Nephron progenitor cell (in vitro differentiated cells): ENCODE measurements at regions not wholly inside any gene's neighbourhood (a gene's known extent, or its start where the extent isn't known, plus 50 kb on each side); places are given as distances from the start of the nearest gene placed in this dataset.
"Not testable (repeated sequence)": the region's sequence is repeated elsewhere in the genome, so short reads cannot be mapped to it uniquely, and the experiment has no call there.

Source experiments
- DNase-seq: peaks from one replicate; pipeline ENCODE4 v3.0.0; 2021
- H3K27ac Mint-ChIP-seq: 2 replicates; pipeline ENCODE4 v1.8.0; 2021; ENCODE audit warnings: mild to moderate bottlenecking, moderate library complexity, mixed read lengths
- H3K27me3 Mint-ChIP-seq: 2 replicates; pipeline ENCODE4 v1.8.0; 2021; ENCODE audit warnings: mild to moderate bottlenecking, low read depth, mixed read lengths; ENCODE audit not compliant: poor library complexity
- H3K36me3 Mint-ChIP-seq: 2 replicates; pipeline ENCODE4 v1.8.0; 2021; ENCODE audit warnings: low read depth, mixed read lengths
- H3K4me1 Mint-ChIP-seq: 2 replicates; pipeline ENCODE4 v1.8.0; 2021; ENCODE audit warnings: mixed read lengths
- H3K4me3 Mint-ChIP-seq: 2 replicates; pipeline ENCODE4 v1.8.0; 2021; ENCODE audit warnings: mild to moderate bottlenecking, moderate library complexity, mixed read lengths
- H3K9me3 Mint-ChIP-seq: 2 replicates; pipeline ENCODE4 v1.8.0; 2021; ENCODE audit warnings: mild to moderate bottlenecking, moderate library complexity, mixed read lengths
- TF ChIP-seq, protein P1 (sequence below): fragments of 200-600 bp; sonication (generic); IDR thresholded peaks from 2 replicates; pipeline ENCODE4 v1.5.0; 2021; ENCODE audit warnings: antibody characterized with exemption

DNA sequence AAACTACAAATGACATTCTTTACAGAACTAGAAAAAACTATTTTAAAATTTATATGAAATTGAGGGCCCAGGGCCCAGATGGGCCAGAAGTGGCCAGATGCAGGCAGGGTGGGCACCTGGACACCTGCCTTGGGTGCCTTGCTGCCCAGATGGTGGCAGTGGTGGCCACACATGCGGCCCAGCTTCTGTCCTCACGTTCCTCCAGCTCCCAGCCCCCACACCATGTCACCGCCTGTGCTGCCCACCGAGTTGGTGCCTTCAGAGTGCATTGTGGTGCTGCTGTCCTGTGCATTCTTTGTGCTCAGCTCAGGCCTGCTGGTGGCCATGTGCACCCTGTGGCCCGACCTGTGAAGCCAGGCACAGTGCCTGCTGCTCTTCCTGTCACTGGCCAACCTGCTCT, 216.8 kb upstream of the CXADR start:
- Mint-ChIP-seq H3K36me3 (no peaks in the 10 kb centered on the region), H3K4me3 (no peak overlapping the region), H3K27me3 (no peaks in the 10 kb centered on the region), H3K4me1 (no peaks in the 10 kb centered on the region), H3K9me3 (peaks cover 50% of the 10 kb centered on the region), H3K27ac (no peak overlapping the region)
- TF ChIP-seq, protein P1, sequence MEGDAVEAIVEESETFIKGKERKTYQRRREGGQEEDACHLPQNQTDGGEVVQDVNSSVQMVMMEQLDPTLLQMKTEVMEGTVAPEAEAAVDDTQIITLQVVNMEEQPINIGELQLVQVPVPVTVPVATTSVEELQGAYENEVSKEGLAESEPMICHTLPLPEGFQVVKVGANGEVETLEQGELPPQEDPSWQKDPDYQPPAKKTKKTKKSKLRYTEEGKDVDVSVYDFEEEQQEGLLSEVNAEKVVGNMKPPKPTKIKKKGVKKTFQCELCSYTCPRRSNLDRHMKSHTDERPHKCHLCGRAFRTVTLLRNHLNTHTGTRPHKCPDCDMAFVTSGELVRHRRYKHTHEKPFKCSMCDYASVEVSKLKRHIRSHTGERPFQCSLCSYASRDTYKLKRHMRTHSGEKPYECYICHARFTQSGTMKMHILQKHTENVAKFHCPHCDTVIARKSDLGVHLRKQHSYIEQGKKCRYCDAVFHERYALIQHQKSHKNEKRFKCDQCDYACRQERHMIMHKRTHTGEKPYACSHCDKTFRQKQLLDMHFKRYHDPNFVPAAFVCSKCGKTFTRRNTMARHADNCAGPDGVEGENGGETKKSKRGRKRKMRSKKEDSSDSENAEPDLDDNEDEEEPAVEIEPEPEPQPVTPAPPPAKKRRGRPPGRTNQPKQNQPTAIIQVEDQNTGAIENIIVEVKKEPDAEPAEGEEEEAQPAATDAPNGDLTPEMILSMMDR: no peak
- DNase-seq: no peak

DNA sequence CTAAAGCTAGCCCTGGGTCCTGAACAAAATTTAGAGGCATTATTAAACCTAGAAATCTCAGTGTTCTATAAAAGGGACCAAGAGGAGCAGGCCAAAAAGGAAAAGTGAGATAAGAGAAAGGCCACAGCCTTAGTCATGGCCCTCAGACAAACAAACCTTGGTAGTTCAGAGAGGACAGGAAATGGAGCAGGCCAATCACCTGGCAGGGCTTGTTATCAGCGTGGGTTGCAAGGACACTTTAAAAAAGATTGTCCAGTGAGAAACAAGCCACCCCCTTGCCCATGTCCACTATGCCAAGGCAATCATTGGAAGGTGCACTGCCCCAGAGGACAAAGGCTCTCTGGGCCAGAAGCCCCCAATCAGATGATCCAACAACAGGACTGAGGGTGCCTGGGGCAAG, 213.3 kb upstream of the CXADR start:
- not testable (repeated sequence) for DNase-seq, H3K36me3 Mint-ChIP-seq, H3K27me3 Mint-ChIP-seq, H3K27ac Mint-ChIP-seq, H3K4me3 Mint-ChIP-seq, H3K4me1 Mint-ChIP-seq
- H3K9me3 Mint-ChIP-seq: peaks cover 28% of the 10 kb centered on the region

DNA sequence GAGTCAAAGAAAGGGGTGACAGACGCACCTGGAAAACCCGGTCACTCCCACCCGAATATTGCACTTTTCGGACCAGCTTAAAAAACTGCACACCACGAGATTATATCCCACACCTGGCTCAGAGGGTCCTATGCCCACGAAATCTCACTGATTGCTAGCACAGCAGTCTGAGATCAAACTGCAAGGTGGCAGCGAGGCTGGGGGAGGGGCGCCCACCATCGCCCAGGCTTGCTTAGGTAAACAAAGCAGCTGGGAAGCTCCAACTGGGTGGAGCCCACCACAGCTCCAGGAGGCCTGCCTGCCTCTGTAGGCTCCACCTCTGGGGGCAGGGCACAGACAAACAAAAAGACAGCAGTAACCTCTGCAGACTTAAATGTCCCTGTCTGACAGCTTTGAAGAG, 185.1 kb upstream of the CXADR start:
- not testable (repeated sequence) for DNase-seq, H3K4me1 Mint-ChIP-seq, H3K27ac Mint-ChIP-seq, H3K4me3 Mint-ChIP-seq, H3K27me3 Mint-ChIP-seq, H3K36me3 Mint-ChIP-seq
- peaks cover 21% of the 10 kb centered on the region for H3K9me3 Mint-ChIP-seq

DNA sequence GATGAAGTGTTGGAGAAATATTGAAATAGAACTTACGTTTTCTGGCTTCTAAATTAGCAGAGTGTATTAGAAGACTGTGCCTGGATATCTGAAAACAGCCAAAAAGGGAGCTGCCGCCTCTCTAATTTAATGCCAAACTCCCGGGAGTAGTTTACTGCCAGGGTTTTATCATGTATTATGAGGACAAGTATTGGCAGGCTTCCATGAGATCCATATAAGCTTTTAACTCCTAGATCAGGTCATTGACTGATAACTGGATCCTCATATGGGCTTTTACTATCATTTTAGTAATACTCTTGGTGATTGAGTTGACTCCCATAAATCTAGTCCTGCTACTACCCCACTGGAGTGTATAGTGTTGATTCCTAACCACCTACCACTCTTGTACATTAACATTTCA, 178.4 kb upstream of the CXADR start:
- H3K9me3 Mint-ChIP-seq: peaks cover 4% of the 10 kb centered on the region
- no peaks in the 10 kb centered on the region for H3K4me1 Mint-ChIP-seq
- H3K36me3 Mint-ChIP-seq: no peaks in the 10 kb centered on the region
- no peak overlapping the region for H3K27ac Mint-ChIP-seq
- H3K4me3 Mint-ChIP-seq: no peak overlapping the region
- no peaks in the 10 kb centered on the region for H3K27me3 Mint-ChIP-seq
- no peak for DNase-seq
- TF ChIP-seq, protein P1: no peak

DNA sequence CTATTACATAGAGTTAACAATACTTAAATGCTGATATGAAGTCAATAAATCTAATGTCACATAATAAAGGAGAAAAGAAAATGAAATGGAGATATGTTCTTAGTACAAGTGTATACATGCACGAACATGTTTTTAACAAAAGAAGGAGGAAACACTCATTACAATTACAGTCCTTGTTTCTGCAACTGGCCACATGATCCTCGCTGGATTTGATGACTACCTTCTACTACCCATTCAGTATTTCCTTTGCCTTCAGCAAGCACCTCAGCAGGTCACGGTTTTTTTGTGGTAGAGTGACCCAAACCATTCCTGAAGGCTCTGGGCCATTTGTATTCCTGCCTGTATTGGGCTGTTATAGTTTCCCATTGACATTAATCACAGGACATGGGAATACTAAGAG, 172.8 kb upstream of the CXADR start:
- Mint-ChIP-seq H3K27me3 (peaks cover 4% of the 10 kb centered on the region), H3K4me1 (no peaks in the 10 kb centered on the region), H3K36me3 (no peaks in the 10 kb centered on the region), H3K9me3 (peaks cover 3% of the 10 kb centered on the region), H3K27ac (no peak overlapping the region), H3K4me3 (no peak overlapping the region)
- no peak for DNase-seq
- TF ChIP-seq, protein P1: no peak

DNA sequence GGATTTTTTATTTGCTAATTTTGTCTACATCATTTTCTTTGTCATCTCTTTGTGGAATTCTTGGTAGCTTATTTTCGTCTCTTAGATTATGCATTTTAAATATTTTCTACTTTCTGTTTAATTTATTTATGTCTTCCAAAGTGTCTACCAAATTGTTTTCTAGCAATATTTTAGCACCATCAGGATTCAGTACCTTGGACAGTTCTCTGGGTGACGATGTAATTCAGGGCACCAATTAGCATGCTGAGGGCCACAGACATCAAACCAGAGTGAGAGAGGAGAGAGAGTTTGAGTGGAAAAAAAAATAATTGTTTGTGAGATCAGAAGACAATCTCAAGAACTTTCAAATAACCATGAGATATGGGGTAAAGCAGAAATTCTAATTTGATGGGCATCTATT, 169.8 kb upstream of the CXADR start:
- no peaks in the 10 kb centered on the region for H3K36me3 Mint-ChIP-seq
- H3K27ac Mint-ChIP-seq: no peak overlapping the region
- peak; percentile 42 for DNase-seq
- H3K4me3 Mint-ChIP-seq: no peak overlapping the region
- H3K27me3 Mint-ChIP-seq: peaks cover 4% of the 10 kb centered on the region
- no peaks in the 10 kb centered on the region for H3K4me1 Mint-ChIP-seq
- H3K9me3 Mint-ChIP-seq: peaks cover 3% of the 10 kb centered on the region
- TF ChIP-seq, protein P1: no peak

DNA sequence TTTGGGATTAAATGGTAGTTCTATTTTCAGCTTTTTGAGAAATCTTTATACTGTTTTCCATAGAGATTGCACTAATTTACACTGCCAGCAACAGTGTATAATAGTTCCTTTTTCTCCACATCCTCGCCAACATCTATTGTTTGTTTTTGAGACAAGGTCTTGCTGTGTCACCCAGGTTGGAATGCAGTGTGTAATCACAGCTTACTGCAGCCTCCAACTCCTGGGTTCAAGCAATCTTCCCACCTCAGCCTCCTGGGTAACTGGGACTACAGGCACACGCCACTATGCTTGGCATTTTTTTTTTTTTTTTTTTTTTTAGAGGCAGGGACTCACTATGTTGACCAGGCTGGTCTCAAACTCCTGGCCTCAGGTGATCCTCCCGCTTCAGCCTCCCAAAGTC, 164.5 kb upstream of the CXADR start:
- H3K4me1 Mint-ChIP-seq: no peaks in the 10 kb centered on the region
- H3K4me3 Mint-ChIP-seq: no peak overlapping the region
- TF ChIP-seq, protein P1: no peak
- H3K36me3 Mint-ChIP-seq: no peaks in the 10 kb centered on the region
- DNase-seq: no peak
- no peak overlapping the region for H3K27ac Mint-ChIP-seq
- peaks cover 4% of the 10 kb centered on the region for H3K9me3 Mint-ChIP-seq
- H3K27me3 Mint-ChIP-seq: peaks cover 6% of the 10 kb centered on the region
